GM18502 (cell line): ENCODE measurements at regions not wholly inside any gene's neighbourhood (a gene's known extent, or its start where the extent isn't known, plus 50 kb on each side); places are given as distances from the start of the nearest gene placed in this dataset.
A peak's percentile ranks its signal among the peaks of the same experiment; 100 is the strongest.
"Not testable (repeated sequence)": the region's sequence is repeated elsewhere in the genome, so short reads cannot be mapped to it uniquely, and the experiment has no call there.

ENCODE experiments used
- ATAC-seq: cut with Tn5 transposase; IDR thresholded peaks from one replicate; pipeline ENCODE4 v1.9.1; 2021; ENCODE audit warnings: mild to moderate bottlenecking; ENCODE audit not compliant: unreplicated experiment, poor library complexity

- ATAC-seq = peak; percentile 87
These were observed 126.8 kb downstream of the ALDH8A1 start for GRCh38 chr6:134822920-134823709.

DNA sequence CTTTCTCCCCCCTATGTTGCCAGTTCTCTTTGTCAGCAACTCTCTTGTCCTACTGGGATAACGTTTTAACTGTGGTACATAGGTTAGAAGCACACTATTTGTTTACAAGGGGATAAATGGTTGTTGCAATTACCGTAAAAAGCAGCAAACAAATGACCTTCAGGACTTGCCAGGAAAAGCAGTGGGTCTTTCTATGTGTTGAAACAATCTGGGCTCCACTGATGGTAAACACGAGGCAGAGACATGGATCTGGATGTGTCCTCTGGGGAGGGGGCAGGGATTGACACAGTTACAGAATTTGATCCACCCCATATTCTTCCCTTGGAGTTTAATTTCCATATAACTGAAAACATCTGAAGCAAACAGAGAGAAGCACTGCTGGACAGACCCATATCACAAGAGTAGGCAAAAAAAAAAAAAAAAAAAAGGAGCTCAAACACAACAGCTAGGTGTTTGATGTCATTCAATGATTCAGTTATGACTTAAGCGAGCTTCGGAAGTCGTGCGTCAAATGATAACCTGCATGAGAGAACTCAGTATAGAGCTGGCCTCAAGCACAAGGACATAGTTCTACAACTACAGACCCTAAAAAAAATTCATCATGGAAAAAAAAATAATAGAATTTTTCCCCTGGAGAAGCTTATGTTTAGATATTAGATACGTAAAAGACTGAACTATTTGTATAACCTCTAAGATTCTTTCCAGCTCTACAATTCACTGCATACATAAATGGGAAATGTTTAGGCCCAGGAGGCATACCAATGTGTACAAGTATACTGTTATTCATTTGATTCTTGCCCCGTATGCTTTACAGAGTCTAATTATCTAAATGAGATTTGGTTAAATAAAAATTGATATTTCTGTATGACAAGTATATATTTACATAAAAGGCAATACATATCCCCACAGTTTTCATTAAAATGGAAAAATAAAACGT lies 127.7 kb downstream of the ALDH8A1 start:
- ATAC-seq = no peak

- no peak for ATAC-seq
These were observed 128.5 kb downstream of the ALDH8A1 start for GRCh38 chr6:134821397-134821796.

DNA sequence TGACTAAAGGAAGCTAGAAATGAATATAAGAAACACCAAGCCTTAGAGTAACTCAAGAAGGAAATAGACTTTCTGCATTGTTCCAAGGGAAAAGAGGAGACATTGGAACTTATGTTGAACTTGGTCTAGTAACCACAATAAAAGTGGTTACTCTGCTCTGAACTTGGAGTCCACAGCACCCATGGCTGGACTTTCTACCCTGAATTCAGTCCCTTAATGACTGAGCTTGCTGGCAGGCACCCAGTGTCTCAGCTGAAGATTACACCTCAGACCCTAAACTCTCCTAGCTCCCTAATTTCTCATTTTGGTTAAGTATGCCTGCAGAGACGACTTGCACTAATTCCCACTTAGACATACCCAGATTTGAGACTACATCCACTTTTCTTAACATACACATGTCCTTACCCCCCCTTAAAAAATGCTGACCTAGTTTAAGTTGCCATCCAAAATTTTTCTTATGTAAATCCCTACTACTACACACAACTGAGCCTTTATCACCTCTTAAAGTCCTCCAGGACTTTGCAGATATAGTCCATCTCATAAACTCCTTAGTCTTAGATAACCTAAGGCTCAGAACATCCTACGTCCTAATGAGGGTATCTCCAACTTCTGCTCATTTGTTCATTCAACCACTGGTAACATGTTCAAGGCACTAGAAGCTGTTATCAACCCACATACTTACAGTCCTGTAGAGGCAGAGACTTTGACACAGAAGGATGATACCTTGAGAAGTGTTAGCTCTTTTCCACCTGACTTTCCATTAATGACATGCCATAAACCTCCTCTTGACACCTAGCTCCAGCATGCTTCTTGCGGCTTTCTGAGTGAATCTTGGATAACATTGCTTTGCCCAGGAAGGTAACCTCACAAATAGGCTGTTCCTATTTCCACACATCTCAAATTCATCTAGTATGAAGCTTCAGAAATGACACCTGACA lies 129.8 kb downstream of the ALDH8A1 start:
- ATAC-seq = no peak

DNA sequence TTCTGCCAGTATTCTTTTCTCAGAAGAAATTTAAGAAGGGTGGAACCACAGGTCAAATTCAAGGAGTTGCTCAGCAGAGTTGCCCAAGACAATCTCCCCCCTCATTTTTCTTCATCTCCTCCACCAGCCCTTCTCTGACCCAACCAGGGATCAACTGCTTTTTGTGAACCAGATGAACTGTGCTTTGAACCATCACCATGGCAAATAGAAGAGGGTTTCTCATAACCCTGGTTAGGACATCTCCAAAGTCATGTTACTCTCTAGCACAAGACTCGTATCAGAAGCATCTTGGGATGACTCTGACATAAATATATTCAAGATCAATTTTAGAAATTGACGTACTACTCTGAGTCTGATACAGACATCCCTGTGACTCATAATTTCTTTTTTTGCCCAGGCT lies 130.7 kb downstream of the ALDH8A1 start:
- no peak for ATAC-seq

- no peak for ATAC-seq
These were observed 132.5 kb downstream of the ALDH8A1 start for GRCh38 chr6:134817448-134817847.

- ATAC-seq = no peak
These were observed 133.1 kb downstream of the ALDH8A1 start for GRCh38 chr6:134816780-134817179.

GRCh38 chr6:134816300-134816699 lies 133.6 kb downstream of the ALDH8A1 start:
- ATAC-seq = no peak

DNA sequence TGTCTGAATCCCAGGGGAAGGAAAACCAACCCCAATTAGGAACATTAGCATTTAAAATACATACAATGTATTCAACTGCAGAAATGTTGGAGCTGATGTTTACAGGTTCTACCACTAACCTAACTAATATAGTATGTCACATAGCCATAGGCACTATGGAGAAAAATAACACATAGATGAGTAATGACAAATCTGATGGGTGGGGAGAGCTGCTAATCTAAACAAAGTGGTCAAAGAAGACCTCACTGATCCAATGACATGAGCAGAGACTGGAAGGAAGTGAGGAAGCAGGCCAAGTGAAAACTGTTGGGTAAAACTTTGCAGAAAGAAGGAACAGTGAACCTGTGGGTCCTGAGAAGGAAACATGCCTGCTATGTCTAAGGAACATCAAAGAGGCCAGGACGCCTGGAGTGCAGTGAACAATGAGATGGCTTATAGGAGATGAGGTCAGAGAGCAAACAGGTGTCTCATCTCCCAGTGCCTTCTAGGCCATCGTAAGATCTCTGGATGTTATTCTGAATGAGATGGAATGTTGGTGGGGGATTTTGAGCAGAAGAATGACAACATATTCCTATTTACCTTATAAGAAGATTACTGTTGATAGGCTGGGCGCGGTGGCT lies 135.7 kb downstream of the ALDH8A1 start:
- ATAC-seq = no peak

DNA sequence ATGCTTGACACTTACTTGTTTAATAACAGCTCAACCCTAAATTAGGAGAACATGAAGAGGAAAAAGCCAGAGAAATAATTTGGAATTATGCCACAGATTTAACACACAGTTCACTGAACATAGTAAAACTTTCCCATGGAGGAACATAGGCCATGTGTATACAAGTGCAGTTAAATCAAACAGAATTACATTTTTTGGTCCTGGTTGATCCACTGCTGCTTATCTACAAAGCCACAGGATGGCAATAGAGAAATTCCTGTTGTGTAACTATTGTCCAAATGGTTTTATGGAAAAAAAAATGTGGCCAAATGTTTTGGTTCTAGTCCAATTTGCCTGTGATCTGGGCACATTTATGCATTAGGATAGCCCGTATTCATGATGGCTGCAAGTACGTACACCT lies 136.8 kb downstream of the ALDH8A1 start:
- no peak for ATAC-seq

GRCh38 chr6:134810402-134810801 lies 139.5 kb downstream of the ALDH8A1 start:
- ATAC-seq = no peak

GRCh38 chr6:134809130-134809529 lies 140.8 kb downstream of the ALDH8A1 start:
- no peak for ATAC-seq

DNA sequence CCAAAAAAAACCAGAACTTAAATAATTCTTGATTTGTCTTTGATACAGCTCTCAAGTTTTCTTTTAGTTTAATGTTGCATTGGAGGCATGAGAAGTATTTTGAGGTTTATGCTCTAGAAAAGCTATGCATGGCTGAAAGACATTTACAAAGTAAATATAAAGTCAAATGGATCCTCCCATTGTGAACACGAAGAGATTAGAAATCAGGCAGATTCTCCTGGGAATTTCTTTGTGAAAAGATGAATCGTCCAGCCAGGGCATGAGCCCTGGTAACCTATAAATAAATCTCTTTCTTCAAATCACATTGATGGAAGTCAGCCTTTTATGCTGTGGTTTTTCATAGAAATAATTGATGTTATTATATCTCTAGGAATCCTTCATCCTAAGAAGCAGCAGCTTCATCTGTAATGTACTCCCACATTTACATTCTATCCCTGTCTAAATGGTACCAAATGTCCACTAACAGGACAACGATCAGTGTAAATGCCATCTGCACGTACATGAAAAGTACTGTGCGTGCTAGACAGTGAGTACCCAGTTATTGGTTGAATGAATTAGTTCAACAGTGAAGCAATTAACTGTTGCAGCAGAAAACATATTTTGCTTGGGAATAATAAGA lies 143.6 kb downstream of the ALDH8A1 start:
- no peak for ATAC-seq

GRCh38 chr6:134805168-134805567 lies 144.7 kb downstream of the ALDH8A1 start:
- ATAC-seq = no peak

- not testable (repeated sequence) for ATAC-seq
These were observed 145.6 kb downstream of the ALDH8A1 start for GRCh38 chr6:134804311-134804710.

DNA sequence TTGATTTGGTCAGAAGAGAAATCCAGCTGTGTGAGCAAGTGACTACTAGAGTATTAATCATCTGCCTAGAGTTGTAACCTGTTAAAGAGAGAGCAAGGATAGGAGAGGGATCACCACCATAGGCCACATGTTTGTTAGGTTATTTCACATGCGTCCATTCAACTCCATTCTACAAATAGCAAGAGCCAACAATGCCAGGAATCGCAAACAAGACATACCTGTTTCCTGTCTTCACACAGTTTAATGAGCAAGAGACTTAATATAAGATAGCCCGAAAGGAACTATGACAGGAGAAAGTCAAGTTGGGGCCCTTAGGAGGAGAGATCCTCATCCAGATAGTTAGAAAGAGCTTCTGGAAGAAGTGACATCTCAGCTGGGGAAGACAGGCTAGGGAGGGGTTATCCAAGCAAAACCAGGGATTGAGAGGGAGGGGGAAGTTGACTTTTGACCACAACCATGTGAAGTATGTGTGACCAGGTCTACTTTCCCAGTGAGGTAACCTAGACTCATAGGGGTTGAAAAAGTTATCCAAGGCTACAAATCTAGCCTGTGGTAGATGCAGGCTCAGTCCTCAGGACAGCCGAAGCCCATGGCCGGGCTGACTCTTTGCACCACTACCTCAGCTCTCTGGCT lies 147.4 kb downstream of the ALDH8A1 start:
- ATAC-seq = no peak

DNA sequence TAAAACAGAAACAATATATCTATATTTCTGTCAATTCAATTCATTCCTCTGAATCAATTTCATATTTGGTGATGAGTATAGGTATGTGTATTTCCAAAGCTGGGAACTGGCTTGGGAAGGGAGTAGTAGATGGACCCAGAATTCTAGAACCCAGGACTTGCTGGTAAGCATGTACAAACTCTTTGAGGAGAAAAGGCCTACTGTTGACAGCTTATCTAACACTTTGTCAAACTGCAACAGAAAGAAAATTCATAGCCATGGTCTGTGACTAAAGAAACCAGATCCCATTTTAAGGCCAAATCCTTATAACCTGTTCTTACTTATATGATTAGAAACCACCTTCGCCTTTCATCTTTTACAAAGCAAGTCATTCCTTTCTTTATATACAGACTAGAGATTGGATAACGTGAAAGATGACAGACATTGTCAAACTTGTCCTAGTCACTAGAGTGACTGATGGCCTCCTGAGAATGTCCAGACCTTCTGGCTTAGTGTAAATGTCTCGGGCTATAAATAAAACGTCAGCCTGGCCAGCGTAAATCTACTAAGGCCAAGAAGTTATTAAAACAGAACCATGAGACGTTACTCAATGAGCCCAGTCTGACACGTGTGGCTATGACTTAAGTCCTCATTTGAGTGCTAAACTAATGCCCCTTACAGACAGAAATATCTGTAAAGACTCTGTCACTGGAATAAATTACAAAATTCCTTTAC lies 152.3 kb downstream of the ALDH8A1 start:
- no peak for ATAC-seq

- no peak for ATAC-seq
These were observed 154.2 kb downstream of the ALDH8A1 start for GRCh38 chr6:134795691-134796090.
